ENCODE measurements at regions not wholly inside any gene's neighbourhood (a gene's known extent, or its start where the extent isn't known, plus 50 kb on each side); places are given as distances from the start of the nearest gene placed in this dataset.

- TF ChIP-seq CTCF (IDR thresholded peaks at IDR 0.05; ENCODE audit: poor library complexity, severe bottlenecking) (no peak), EZH2 (IDR thresholded peaks at IDR 0.05; ENCODE audit: borderline replicate concordance, insufficient read depth, low read length, poor library complexity, severe bottlenecking) (no peak), POLR2AphosphoS5 (IDR thresholded peaks at IDR 0.05) (no peak), TAF1 (IDR thresholded peaks at IDR 0.05; ENCODE audit: low read depth) (no peak), RAD21 (conservative IDR thresholded peaks at IDR 0.05) (no peak), MXI1 (conservative IDR thresholded peaks at IDR 0.05; ENCODE audit: poor library complexity, severe bottlenecking) (no peak), SMC3 (conservative IDR thresholded peaks at IDR 0.05; ENCODE audit: poor library complexity) (no peak)
- TF ChIP-seq, protein P1, sequence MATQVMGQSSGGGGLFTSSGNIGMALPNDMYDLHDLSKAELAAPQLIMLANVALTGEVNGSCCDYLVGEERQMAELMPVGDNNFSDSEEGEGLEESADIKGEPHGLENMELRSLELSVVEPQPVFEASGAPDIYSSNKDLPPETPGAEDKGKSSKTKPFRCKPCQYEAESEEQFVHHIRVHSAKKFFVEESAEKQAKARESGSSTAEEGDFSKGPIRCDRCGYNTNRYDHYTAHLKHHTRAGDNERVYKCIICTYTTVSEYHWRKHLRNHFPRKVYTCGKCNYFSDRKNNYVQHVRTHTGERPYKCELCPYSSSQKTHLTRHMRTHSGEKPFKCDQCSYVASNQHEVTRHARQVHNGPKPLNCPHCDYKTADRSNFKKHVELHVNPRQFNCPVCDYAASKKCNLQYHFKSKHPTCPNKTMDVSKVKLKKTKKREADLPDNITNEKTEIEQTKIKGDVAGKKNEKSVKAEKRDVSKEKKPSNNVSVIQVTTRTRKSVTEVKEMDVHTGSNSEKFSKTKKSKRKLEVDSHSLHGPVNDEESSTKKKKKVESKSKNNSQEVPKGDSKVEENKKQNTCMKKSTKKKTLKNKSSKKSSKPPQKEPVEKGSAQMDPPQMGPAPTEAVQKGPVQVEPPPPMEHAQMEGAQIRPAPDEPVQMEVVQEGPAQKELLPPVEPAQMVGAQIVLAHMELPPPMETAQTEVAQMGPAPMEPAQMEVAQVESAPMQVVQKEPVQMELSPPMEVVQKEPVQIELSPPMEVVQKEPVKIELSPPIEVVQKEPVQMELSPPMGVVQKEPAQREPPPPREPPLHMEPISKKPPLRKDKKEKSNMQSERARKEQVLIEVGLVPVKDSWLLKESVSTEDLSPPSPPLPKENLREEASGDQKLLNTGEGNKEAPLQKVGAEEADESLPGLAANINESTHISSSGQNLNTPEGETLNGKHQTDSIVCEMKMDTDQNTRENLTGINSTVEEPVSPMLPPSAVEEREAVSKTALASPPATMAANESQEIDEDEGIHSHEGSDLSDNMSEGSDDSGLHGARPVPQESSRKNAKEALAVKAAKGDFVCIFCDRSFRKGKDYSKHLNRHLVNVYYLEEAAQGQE (IDR thresholded peaks at IDR 0.05; ENCODE audit: borderline replicate concordance): no peak
These were observed 159.3 kb upstream of the PPP1R26 start for GRCh38 chr9:135320331-135320730.
